ENCODE measurements at regions not wholly inside any gene's neighbourhood (a gene's known extent, or its start where the extent isn't known, plus 50 kb on each side); places are given as distances from the start of the nearest gene placed in this dataset.
A peak's percentile ranks its signal among the peaks of the same experiment; 100 is the strongest.

GRCh38 chr9:115640887-115641286 is 512.7 kb upstream of the PAPPA start:
- no peak overlapping the region for H3K4me3 ChIP-seq (ENCODE audit: low read length)
- no peak for TF ChIP-seq CTCF (conservative IDR thresholded peaks at IDR 0.05; ENCODE audit: low read length)
- peak; percentile 88 for DNase-seq (ENCODE audit: low read depth)

GRCh38 chr9:115642285-115642684 is 511.3 kb upstream of the PAPPA start:
- DNase-seq (ENCODE audit: low read depth): no peak
- no peak for TF ChIP-seq CTCF (conservative IDR thresholded peaks at IDR 0.05; ENCODE audit: low read length)
- no peak overlapping the region for H3K4me3 ChIP-seq (ENCODE audit: low read length)

- no peak overlapping the region for H3K4me3 ChIP-seq (ENCODE audit: low read length)
- no peak for DNase-seq (ENCODE audit: low read depth)
- no peak for TF ChIP-seq CTCF (conservative IDR thresholded peaks at IDR 0.05; ENCODE audit: low read length)
Observed at GRCh38 chr9:115643948-115644727, 509.5 kb upstream of the PAPPA start.

GRCh38 chr9:115649991-115650472 is 503.6 kb upstream of the PAPPA start:
- no peak overlapping the region for H3K4me3 ChIP-seq (ENCODE audit: low read length)
- no peak for TF ChIP-seq CTCF (conservative IDR thresholded peaks at IDR 0.05; ENCODE audit: low read length)
- peak; percentile 91 for DNase-seq (ENCODE audit: low read depth)

- TF ChIP-seq CTCF (conservative IDR thresholded peaks at IDR 0.05; ENCODE audit: low read length): no peak
- H3K4me3 ChIP-seq (ENCODE audit: low read length): no peak overlapping the region
- peak; percentile 98 for DNase-seq (ENCODE audit: low read depth)
Observed at GRCh38 chr9:115650768-115651167, 502.8 kb upstream of the PAPPA start.

GRCh38 chr9:115651461-115651860 is 502.1 kb upstream of the PAPPA start:
- TF ChIP-seq CTCF (conservative IDR thresholded peaks at IDR 0.05; ENCODE audit: low read length): no peak
- H3K4me3 ChIP-seq (ENCODE audit: low read length): no peak overlapping the region
- peak; percentile 70 for DNase-seq (ENCODE audit: low read depth)

GRCh38 chr9:115653171-115653606 is 500.4 kb upstream of the PAPPA start:
- peak; percentile 73 for DNase-seq (ENCODE audit: low read depth)
- no peak overlapping the region for H3K4me3 ChIP-seq (ENCODE audit: low read length)
- TF ChIP-seq CTCF (conservative IDR thresholded peaks at IDR 0.05; ENCODE audit: low read length): no peak

All from AG10803 (cell line).